GM19468 (cell line): ENCODE measurements at regions not wholly inside any gene's neighbourhood (a gene's known extent, or its start where the extent isn't known, plus 50 kb on each side); places are given as distances from the start of the nearest gene placed in this dataset.
"Not testable (repeated sequence)": the region's sequence is repeated elsewhere in the genome, so short reads cannot be mapped to it uniquely, and the experiment has no call there.

Experiments
- ATAC-seq: cut with Tn5 transposase; IDR thresholded peaks from one replicate; pipeline ENCODE4 v1.9.1; 2021; ENCODE audit warnings: mild to moderate bottlenecking, moderate library complexity, moderate number of reproducible peaks; ENCODE audit not compliant: unreplicated experiment; ENCODE audit errors: extremely low read depth

GRCh38 chr13:22744688-22745452, 435.9 kb upstream of the SGCG start:
- ATAC-seq = no peak

- no peak for ATAC-seq
Measured at GRCh38 chr13:22748866-22749577, 431.8 kb upstream of the SGCG start.

- no peak for ATAC-seq
Measured at GRCh38 chr13:22749626-22750025, 431.2 kb upstream of the SGCG start.

- ATAC-seq = no peak
Measured at GRCh38 chr13:22757530-22758120, 423.2 kb upstream of the SGCG start.

GRCh38 chr13:22758245-22758644, 422.5 kb upstream of the SGCG start:
- no peak for ATAC-seq

- no peak for ATAC-seq
Measured at GRCh38 chr13:22761709-22762108, 419.1 kb upstream of the SGCG start.

- ATAC-seq = no peak
Measured at GRCh38 chr13:22765547-22765946, 415.2 kb upstream of the SGCG start.

- no peak for ATAC-seq
Measured at GRCh38 chr13:22770891-22771290, 409.9 kb upstream of the SGCG start.

- no peak for ATAC-seq
Measured at GRCh38 chr13:22773465-22773864, 407.3 kb upstream of the SGCG start.

- no peak for ATAC-seq
Measured at GRCh38 chr13:22776394-22777186, 404.2 kb upstream of the SGCG start.

GRCh38 chr13:22777207-22777606, 403.6 kb upstream of the SGCG start:
- ATAC-seq = no peak

GRCh38 chr13:22789027-22789593, 391.7 kb upstream of the SGCG start:
- no peak for ATAC-seq

- ATAC-seq = no peak
Measured at GRCh38 chr13:22789916-22790315, 390.9 kb upstream of the SGCG start.

- ATAC-seq = no peak
Measured at GRCh38 chr13:22793598-22794134, 387.1 kb upstream of the SGCG start.

GRCh38 chr13:22800526-22801401, 380.0 kb upstream of the SGCG start:
- no peak for ATAC-seq

GRCh38 chr13:22801402-22802003, 379.3 kb upstream of the SGCG start:
- no peak for ATAC-seq

- ATAC-seq = no peak
Measured at GRCh38 chr13:22812793-22813192, 368.0 kb upstream of the SGCG start.

- not testable (repeated sequence) for ATAC-seq
Measured at GRCh38 chr13:22813531-22814377, 367.0 kb upstream of the SGCG start.
